ENCODE measurements at regions not wholly inside any gene's neighbourhood (a gene's known extent, or its start where the extent isn't known, plus 50 kb on each side); places are given as distances from the start of the nearest gene placed in this dataset.

DNA sequence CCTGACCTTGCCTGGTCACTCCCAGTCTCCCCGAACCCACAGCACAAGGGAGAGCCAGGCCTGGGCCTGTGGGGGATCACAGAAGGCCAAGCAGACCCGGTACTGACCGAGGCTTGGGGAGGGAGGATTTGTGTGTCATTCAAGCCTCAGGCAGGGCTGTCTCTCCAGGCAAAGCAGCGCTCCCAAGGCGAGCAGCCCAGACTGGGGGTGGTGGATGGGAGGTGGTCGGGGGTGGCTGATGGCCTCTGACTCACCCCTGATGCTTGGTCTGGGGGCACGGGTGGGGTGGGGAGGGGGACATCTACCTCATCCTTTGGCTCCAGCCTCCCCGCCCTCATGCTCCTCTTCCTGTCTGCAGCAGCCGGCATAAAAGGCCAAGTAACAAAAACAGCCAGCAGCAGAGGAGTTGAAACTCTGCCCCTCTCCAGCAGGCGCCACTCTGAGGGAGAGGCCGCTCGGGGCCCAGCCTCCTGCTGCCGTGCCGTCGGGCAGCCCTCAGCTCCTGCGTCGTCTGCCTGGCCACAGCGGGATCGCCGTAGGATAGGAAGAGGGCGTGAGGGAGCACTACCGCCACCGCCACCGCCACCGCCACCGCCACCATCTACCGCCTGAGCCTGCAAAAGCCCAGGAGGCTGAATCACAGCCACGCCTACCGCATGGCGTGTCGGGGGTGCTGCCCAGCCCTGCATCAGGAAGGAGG lies 166.0 kb downstream of the OLFM1 start:
- no peaks in the 10 kb centered on the region for H3K9me3 ChIP-seq
- TF ChIP-seq POLR2A (IDR thresholded peaks at IDR 0.05) (no peak), POLR2AphosphoS5 (IDR thresholded peaks at IDR 0.05) (no peak), CTCF (IDR thresholded peaks at IDR 0.05) (no peak)
- no peak for DNase-seq (ENCODE audit: low spot score in 2 of 2)
- intact Hi-C loops (cut with DNase I; ENCODE audit: low total_unique reads): no loop called here
- peak overlapping the region in 1 of 2 donors; percentile 7 for H3K27ac ChIP-seq
- H3K4me3 ChIP-seq: no peak overlapping the region
- no peaks in the 10 kb centered on the region for H3K4me1 ChIP-seq
- H3K36me3 ChIP-seq: no peaks in the 10 kb centered on the region
- peaks cover 0 to 34% of the 10 kb centered on the region in 2 donors for H3K27me3 ChIP-seq

DNA sequence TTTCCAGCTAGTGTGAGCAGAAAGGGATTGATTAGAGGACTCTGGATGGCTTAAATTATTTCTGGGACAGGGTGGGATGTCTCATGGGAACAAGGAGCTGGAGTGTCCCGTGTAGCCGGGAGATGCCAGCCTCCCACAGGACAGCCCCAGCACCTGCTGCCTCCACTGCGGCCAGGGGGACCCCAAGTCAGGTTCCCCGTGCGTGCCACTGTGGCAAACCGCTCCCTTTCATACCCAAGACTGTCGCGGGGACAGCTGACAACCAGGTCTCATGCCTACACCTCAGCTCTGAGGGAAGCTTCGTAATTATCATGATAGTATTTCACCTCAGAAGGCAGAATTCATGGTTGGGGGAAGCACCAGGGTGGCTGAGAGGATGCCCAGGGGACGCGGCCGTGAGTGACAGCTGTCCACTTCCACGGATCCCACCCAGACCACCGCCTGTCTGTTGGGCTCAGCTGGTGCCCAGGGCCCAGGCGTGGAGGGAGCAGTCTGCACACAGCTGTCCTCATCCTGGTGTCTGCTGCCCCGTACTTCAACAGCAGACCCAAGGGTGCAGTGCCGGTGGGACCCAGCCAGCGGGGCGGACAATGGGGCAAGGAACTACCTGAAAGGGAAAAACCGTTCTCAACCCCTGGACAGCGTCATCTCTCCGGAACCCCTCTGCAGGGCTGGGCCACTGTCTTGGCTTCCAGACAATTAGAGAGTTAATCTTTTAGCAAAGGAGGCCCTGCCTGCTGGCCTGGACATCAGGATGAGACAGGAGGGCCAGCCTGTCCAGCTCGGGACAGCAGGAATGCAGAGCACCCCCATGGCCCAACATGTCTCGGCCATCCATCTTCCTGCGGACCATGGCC lies 166.9 kb downstream of the OLFM1 start:
- Histone ChIP-seq H3K36me3 (no peaks in the 10 kb centered on the region), H3K27me3 (peaks cover 0 to 29% of the 10 kb centered on the region in 2 donors), H3K4me1 (no peaks in the 10 kb centered on the region), H3K27ac (no peak overlapping the region), H3K4me3 (no peak overlapping the region), H3K9me3 (no peaks in the 10 kb centered on the region)
- intact Hi-C loops (cut with DNase I; ENCODE audit: low total_unique reads): no loop called here
- DNase-seq (ENCODE audit: low spot score in 2 of 2): no peak
- TF ChIP-seq CTCF (IDR thresholded peaks at IDR 0.05) (no peak), POLR2AphosphoS5 (IDR thresholded peaks at IDR 0.05) (no peak), POLR2A (IDR thresholded peaks at IDR 0.05) (no peak)

DNA sequence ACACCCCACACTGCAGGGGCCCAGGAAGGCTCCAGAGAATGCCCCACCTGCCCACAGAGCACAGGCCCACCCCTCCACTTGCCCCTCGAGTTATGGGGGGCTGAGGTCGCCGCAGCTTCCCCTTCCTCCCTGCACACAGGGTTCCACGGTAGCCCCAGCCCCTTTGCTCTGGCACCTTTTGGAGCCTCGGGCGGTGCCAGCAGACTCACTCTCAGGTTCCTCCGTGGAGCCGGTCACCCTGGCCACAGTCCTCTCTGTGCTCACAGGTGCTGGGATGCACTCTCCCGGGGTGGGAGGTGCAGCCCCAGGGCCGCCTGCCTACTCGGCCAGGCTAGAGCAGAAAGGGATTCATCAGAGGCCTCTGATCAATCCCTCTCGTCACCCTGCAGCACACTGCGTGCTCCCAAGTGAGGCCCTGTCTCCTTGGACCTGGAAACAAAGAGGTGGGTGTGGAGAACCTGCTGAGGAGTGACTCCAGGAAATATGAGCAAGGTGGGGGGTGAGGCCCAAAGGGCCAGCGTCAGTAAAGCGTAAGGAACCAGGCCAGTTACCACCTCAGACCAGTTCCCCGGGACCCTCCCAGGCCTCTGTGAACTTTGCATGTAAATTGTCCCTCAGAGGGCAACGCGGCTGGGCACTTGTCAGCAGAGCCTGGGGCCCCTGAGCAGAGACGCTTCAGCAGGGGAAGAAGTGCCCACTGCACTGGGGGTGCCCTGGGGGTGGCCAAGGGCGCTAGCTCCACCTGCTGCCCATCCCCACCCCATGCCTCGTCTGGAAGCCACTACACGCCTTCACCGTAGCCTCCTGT lies 167.8 kb downstream of the OLFM1 start:
- DNase-seq (ENCODE audit: low spot score in 2 of 2): no peak
- no peaks in the 10 kb centered on the region for H3K36me3 ChIP-seq
- no peaks in the 10 kb centered on the region for H3K4me1 ChIP-seq
- peaks cover 0 to 33% of the 10 kb centered on the region in 2 donors for H3K27me3 ChIP-seq
- H3K9me3 ChIP-seq: no peaks in the 10 kb centered on the region
- intact Hi-C loops (cut with DNase I; ENCODE audit: low total_unique reads): no loop called here
- no peak overlapping the region for H3K4me3 ChIP-seq
- no peak for TF ChIP-seq POLR2A (IDR thresholded peaks at IDR 0.05)
- no peak for TF ChIP-seq POLR2AphosphoS5 (IDR thresholded peaks at IDR 0.05)
- no peak for TF ChIP-seq CTCF (IDR thresholded peaks at IDR 0.05)
- H3K27ac ChIP-seq: no peak overlapping the region

- H3K4me1 ChIP-seq: no peaks in the 10 kb centered on the region
- intact Hi-C loops (cut with DNase I; ENCODE audit: low total_unique reads): no loop called here
- no peak overlapping the region for H3K27ac ChIP-seq
- no peaks in the 10 kb centered on the region for H3K36me3 ChIP-seq
- no peak overlapping the region for H3K4me3 ChIP-seq
- TF ChIP-seq POLR2AphosphoS5 (IDR thresholded peaks at IDR 0.05) (no peak), CTCF (IDR thresholded peaks at IDR 0.05) (no peak), POLR2A (IDR thresholded peaks at IDR 0.05) (no peak)
- H3K9me3 ChIP-seq: no peaks in the 10 kb centered on the region
- H3K27me3 ChIP-seq: peaks cover 0 to 37% of the 10 kb centered on the region in 2 donors
- no peak for DNase-seq (ENCODE audit: low spot score in 2 of 2)
Observed at GRCh38 chr9:135255841-135256580, 168.5 kb downstream of the OLFM1 start.

Measured in breast epithelium (tissue), 4 donors.